Activated CD4-positive, CD25-positive, alpha-beta regulatory T cell (primary cell): ENCODE measurements at regions not wholly inside any gene's neighbourhood (a gene's known extent, or its start where the extent isn't known, plus 50 kb on each side); places are given as distances from the start of the nearest gene placed in this dataset.
"Not testable (repeated sequence)": the region's sequence is repeated elsewhere in the genome, so short reads cannot be mapped to it uniquely, and the experiment has no call there.

Experiments used
- DNase-seq, 4 experiments: peaks; one replicate each; lab custom pipeline; 2025; lab: John Stamatoyannopoulos, UW

DNA sequence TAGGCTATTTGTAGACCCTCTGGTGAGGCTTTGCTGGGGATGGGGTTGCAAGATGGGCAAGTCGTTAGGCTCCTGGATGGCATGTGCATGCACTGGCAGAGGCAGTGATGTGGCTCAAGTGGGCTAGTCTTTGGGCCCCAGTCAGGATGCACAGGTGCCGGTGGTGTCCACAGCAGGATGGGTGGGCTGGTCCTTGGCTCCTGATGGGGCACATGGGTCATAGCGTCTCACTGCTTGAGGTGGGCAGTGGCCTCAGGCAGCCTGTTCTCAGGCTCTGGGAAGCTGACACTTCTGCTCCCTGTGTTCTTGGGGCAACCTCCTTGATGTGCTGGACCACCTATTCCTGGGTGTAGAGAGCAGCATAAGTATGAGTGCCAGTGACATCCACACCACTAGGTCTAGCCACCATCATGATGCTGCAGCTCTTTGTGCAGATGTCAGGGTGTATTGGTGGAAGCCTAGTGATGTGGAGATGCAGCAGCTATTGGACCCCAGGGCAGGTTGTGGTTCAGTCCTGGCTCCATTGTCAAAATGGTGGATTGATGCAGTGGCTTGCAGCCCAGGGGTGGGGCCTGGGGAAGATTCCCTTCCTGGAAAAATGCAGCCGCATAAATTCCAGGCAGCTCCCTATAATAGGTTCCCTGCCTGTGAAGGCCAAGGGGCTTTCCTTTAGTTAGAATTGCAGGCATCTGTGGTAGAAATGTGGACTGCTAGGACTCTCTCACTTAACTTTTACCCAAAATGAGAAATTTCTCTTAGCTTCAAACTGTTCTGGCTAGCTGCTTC lies 742.5 kb upstream of the MDGA2 start:
- no peak for DNase-seq

DNA sequence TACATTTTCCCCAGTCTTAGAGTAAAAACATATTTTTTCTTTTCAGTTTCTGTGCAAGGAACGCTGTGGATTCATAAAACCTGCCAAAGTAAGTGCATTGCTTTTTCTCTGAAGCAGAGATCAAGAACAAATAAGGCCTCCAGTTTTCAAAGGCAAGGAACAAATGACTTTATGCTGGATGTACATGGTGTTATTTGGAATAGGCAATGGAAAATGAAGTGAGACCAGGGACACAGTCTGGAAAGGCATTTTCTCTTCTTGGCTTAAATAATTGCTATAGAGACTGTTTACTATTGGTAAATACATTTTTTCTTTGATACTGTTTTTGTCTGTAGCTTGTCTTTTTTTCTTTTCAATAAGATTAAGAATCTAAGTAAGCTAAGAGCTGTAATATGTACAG lies 725.9 kb upstream of the MDGA2 start:
- DNase-seq, result no peak

DNA sequence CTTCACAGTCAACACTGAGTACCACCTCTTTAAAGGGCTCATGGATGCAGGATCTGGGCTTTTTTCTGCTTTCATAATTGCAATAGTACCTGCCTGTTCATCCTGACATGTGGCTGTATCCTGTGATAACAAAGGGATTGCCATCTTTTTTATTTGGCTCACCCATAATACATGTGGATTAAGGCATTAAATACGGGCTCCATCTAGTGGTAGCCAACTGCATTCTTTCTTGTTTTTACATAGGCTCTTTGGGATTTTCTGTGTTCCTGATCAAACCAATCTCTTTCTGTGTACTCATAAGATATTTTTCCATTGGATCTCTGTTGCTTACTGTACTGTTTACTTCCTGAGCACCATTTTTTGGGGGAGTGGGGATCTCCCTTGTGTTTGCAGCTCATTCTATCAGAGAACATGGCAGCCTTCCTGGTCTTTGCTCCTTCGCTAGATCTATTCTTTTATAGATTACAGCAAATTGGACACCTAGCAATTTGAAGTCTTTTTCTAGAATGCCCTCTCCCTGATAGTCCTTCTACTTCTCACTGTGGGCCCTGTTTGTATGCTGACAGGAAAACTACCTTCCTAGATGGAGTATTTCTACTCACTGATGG lies 723.4 kb upstream of the MDGA2 start:
- no peak for DNase-seq

DNA sequence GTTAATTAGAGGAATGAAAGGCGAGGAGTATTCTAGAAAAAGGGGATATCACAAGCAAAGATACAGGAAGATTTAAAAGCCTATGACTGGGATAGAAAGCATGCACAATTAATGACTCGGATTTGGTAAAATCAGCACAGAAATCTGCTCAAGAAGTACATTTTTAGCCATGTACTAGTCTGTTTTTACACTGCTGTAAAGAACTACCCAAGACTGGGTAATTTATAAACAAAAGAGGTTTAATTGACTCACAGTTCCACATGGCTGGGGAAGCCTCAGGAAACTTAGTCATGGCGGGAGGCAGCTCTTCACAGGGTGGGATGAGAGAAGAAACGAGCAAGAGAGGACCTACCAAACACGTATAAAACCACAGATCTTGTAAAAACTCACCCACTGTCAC lies 716.3 kb upstream of the MDGA2 start:
- DNase-seq, result no peak

DNA sequence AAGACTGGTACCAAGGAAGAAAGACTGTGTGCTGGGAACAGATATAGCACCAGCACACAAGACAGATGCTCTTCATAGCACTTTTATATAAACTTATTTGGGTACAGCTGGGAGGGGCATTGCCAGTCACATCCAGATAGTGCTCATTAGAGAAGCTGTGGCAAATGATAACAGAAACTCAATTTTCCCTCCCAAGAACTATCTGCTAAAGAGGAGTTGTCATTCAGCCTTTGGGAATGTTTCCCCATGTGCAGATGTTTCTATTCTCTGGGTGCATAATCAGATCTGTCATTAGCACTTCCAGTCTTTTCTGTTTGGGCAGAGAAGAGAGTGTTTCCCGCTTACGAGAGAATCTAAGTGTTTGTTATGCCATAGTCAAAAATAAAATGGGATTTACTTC lies 714.9 kb upstream of the MDGA2 start:
- DNase-seq, result no peak

DNA sequence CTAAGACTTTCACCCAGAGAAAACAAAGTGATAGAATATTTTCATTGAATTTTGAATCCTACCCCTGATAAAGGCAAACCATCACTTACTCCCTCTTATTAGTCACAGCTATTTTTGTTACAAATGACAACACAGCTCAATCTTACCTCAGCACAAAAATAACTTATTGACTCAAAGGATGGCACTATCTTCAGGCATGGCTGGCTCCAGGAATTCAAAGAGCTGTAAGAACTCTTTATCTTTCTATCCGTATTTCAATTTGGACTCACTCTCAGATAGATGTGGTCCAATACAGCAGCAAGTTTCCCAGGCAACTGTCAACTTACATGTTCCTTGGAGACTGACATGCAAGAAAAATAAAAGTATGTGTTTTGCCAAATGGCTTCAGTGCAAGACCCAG lies 709.4 kb upstream of the MDGA2 start:
- DNase-seq, result no peak

DNA sequence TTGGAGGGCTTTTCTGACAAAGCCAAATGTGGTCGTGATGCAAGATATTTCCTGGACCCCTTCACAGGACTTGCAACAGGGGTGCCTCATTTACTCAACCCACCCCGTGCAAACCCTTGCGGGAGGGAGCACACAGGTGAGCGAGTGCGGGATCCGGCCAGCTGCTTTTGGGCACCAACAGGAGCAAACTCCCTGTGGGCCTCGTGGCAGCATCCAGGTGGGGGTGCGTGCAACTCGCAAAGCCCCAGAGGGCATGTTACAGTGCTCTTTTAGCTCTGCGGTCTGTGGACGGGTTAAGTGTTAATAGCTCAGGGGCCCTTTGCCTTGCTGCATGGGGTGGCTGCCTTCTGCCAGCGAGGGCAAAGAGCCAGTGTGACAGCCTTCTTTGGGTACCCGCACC lies 707.6 kb upstream of the MDGA2 start:
- DNase-seq, result no peak

DNA sequence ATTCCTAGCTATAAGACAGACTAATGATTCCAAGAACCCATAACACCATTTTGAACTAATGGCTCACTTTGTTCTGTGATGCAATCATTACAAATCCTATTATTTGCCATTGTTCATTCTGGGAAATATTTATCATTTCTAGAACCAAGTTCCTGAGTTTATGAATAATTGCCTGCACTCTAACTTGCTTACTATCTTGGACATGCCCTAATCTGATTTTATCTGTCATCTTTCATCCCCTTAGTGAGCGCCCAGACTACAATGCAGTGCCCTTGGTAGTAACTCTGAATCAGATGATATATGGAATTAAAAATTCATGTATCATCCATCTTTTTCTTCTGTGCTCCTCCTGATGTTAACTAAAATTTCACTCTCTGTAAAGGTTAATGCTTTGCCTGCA lies 703.1 kb upstream of the MDGA2 start:
- no peak for DNase-seq

DNA sequence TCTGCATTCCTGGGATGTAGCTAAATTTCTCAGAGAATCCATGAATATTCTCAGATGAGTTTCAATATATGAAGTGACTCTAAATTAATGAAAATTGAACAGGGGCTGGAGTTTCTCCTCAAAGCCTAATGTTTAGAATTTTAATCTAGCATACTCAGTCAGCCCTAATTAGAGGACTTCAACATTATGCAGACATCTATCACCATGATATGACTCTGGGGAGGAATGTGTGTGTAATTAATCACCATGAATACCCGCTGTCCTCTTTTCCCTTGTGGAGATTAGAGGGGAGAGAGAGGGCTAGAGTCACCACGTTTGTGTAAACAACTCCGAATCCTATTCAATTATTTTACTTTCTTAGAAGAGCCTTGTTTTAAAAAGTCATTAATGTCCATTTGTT lies 698.6 kb upstream of the MDGA2 start:
- no peak for DNase-seq

DNA sequence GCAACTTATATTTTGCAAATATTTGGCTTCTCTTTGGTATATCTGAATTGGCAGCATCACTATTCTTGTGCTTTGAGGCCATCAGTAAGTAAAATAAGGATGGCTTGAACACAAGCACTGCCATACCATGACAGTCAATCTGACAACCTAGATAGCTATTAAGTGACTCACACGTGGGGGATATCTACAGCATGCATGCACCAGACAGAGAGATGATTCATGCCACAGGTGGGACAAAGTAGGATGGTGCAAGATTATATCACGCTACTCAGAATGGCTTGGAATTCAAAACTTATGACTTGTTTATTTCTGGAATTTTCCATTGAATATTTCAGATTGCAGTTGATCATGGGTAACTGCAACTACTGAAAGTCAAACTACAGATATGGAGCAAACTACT lies 675.6 kb upstream of the MDGA2 start:
- no peak for DNase-seq

DNA sequence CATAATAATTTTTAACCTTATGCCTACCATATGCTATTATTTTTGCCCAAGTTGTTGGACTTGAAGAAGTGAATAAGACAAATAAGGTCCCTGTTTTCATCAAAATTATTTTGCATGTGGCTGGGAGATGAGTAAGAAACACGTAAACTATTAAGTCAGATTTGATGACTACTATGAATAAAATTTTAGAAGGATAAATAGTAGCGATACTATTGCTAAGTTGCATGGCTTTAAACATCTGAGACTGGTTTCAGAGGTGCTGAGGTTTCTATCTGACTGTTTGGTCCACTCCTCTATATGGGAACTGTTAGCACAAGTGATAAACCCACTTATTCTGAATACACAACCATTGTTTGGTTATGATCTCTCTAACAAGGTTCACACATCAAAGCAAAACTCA lies 674.3 kb upstream of the MDGA2 start:
- no peak for DNase-seq

DNA sequence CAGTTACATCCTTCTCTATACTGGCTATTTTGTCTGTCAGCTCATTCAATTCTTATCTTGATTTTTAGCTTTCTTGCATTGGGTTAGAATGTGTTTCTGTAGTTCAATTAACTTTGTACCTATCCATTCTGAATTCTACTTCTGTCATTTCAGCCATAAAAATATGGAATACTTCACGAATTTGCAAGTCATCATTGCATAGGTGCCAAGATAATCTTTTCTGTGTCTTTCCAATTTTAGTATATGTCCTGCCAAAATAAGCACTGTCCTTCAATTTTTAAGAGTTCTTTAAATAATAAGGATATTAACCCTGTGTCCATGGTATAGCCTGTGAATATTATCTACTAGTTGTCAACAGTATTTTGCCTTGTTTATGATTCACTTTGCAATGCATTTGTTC lies 665.7 kb upstream of the MDGA2 start:
- no peak for DNase-seq

DNA sequence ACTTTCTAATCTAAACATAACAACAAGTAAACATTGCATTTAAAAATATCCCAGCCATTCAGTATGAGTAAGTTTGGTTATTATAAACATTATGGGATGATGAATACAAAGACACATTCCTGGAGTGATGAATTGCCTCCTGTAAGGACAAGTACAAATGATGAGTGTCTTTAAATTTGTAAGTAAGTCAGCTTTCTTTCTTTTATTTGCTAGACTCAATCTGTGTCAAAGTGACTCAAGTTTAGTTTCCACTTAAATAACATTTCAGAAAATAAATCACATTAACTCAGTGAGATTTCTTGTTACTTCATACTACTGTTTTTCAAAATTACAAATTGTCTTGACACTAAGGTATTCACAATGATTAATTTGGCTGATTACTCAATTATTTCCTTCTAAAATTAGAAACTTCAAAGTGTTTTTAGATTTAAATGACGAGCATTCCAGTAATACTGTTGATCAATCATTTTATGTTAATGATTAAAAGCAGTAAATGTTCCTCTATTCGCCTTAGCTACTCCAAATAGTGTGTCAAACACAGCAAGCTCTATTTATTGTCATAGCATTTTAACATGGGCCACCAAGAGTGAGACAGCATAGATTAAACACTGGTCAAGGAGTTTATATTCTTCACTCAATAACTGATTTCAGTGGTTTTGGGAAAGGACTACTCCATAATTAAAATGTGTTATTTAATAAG lies 658.0 kb upstream of the MDGA2 start:
- no peak for DNase-seq

DNA sequence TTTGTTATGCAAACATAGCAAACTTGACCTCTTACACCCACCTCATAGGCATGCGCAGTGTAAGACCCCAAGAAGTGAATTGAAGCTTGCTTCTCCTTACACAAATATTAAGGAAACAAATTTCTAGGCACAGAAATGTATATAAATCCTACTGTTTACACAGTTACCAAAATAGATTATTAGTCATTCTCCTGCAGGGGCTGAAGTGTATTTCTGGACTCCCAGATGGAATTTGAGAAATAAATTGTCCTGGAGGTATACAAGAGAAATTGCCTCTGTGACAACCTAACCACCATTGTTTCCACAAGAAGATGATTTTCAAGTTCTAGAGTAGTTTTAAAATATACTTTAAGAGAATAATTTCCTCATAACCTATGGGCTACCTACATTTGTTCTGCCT lies 656.0 kb upstream of the MDGA2 start:
- DNase-seq, result no peak

DNA sequence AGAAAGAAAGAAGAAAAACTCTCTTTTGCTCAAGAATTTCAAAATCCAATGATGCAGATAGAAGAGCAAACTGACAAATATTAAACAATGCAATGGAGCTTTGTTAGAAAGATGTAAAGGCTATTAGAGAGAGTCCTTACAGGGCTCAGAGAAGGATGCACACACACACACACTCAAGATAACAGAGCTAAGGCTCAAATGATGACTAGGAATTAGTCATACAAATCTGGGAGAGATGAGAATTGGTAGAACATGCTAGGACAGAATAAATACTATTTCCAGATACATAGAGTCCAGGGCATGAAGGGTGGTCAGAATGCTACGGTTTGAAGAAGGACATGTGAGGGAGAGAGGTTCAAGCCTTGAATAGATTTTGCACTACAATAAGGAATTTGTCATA lies 650.1 kb upstream of the MDGA2 start:
- DNase-seq, result no peak

DNA sequence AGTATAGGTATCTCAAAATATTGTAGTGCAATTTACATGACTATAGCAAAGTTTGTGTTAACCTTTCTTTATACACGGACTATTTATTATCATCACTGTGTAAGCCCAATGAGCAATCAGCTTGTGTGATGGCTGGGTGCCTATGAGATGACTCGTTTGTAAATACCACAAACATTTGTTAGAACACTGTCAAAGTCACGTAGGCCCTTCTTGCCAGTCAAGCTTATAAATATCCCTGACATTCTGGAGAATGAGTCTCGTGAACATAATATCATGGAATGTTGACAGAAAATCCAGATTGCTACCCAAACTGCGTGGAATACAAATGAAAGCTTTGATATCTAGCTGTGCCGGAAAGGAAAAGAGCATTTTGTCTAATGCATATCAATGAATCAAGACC lies 648.3 kb upstream of the MDGA2 start:
- DNase-seq, result no peak

DNA sequence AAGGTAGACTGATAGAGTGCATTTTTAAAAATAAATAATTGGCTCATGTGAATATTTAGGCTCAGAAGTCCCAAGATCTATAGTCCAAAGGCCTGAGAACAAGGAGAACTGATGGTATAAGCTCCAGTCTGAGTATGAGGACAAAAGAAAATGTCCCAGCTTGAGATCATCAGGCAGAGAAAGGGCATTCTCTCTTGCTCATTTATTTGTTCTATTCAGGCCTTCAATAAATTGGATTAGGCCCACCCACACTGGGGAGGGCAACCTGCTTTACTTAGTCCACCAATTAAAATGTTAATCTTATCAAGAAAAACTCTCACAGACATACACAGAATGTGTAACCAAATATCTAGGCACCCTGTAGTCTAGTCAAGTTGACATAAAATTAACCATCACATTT lies 644.4 kb upstream of the MDGA2 start:
- no peak for DNase-seq

DNA sequence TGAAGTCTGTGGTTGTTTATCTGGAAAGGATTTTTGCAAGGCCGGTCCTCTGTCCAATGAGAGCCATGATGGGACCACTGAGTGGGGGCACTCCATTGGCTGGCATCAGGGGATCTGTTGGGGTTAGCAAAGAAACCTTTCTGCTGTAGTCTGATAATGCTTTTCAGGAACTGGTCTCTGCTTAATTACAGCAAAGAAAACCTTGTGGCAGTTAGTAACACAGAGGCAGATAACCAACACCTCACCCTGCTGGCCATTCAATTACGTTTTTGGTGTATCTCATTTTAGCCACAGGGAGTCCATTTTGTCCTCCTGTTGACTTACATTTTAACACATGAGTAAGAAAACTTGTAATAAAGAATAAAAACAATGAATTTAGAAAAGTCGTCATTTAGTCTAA lies 629.3 kb upstream of the MDGA2 start:
- DNase-seq, result no peak

DNA sequence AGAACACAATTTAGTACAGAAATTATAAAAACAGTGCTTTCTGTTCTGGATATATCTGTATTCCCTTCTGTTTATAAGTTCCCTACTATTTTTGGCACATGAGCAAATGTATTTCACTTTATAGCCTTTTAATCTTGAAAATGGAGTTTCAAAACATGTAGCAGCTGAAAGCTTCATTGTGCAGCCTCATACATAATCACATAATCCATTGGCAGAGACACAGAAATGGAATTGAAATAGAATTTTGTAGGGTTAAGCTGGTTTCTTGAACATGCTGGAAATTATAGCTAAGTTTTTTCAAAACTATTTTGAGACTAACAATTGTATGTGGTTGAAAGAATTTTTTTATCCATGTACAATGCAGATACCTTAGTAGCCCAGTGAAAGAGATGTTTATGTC lies 614.3 kb upstream of the MDGA2 start:
- DNase-seq, result no peak

DNA sequence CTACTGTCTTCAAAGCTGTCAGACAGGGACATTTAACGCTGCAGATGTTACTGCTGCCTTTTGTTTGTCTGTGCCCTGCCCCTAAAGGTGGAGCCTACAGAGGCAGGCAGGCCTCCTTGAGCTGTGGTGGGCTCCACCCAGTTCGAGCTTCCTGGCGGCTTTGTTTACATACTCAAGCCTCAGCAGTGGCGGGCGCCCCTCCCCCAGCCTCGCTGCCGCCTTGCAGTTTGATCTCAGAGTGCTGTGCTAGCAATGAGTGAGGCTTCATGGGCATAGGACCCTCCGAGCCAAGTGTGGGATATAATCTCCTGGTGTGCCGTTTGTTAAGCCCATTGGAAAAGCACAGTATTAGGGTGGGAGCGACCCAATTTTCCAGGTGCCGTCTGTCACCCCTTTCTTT lies 609.8 kb upstream of the MDGA2 start:
- DNase-seq, result not testable (repeated sequence)

DNA sequence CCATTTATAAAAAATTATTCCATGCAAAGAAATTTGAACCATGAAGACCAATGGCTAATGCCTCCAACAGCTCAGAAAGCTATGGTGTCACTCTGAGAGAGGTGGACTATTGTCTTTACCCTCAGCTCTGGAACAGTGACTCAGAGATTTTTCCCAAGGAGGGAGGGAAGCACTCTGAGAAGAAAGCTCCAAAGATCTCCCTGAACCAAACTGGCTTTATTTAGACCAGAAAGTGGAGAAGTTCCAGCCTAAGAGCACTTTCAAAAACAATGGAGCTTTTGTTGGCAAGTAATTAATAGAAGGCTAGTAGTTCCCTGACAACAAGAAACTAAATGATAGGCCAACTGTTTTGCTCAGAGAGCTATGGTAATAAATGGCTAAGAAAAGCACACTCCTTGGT lies 599.9 kb upstream of the MDGA2 start:
- DNase-seq, result no peak

DNA sequence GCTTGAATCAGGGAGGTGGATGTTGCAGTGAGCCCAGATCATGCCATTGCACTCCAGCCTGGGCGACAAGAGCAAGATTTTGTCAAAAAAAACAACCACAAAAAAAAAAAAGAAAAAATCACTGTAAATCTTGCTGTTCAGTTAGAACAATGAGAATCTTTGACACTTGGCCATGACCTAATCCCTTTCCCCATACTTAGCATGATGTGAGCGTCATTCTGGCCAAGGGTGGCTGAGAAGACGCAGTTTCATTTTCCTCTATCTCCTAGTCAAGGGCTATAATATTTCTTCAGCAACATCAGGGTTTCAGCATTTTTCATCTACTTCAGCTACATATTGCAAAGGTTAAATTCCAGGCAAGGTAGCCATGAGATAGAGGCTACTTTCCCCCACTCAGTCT lies 599.4 kb upstream of the MDGA2 start:
- no peak for DNase-seq

DNA sequence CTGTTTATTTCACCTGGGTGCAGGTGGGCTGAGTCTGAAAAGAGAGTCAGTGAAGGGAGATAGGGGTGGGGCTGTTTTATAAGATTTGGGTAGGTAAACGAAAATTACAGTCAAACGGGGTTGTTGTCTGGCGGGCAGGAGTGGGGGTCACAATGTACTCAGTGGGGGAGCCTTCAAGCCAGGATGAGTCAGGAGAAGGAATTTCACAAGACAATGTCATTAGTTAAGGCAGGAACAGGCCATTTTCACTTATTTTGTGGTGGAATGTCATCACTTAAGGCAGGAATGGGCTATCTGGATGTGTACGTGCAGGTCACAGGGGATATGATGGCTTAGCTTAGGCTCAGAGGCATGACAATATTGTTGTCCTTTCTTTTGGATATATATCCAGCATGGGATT lies 592.5 kb upstream of the MDGA2 start:
- not testable (repeated sequence) for DNase-seq

DNA sequence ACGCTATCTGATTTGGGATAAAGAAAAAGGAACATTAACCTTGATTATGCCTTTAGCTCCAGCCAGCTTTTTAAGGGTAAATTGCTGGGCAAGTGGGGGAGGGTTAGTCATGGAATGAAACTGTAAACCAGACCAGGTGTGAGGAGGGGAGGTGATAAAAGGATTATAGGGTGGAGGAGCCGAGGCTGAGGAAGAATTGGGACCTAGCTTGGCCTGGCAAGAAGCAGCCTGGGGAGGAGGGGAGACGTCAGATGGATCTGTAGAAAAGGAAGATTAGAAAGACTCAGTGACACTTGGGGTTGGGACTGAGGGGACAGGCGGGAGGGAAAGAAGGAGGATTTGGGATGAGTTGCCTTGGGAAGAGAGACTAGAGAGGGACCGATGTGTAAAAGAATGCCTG lies 590.8 kb upstream of the MDGA2 start:
- DNase-seq, result not testable (repeated sequence)
